NT2/D1 (cell line): ENCODE measurements at regions not wholly inside any gene's neighbourhood (a gene's known extent, or its start where the extent isn't known, plus 50 kb on each side); places are given as distances from the start of the nearest gene placed in this dataset.
"Not testable (repeated sequence)": the region's sequence is repeated elsewhere in the genome, so short reads cannot be mapped to it uniquely, and the experiment has no call there.

ENCODE experiments used
- DNase-seq: peaks from one replicate; pipeline ENCODE4 v3.0.0-alpha.2; 2011; ENCODE audit warnings: low read depth, low spot score
- H3K27me3 ChIP-seq: 2 replicates; pipeline ENCODE4 v1.6.0; 2011; ENCODE audit warnings: mild to moderate bottlenecking; ENCODE audit not compliant: insufficient read length, insufficient read depth
- H3K36me3 ChIP-seq: 2 replicates; pipeline ENCODE4 v1.6.1; 2011; ENCODE audit warnings: mild to moderate bottlenecking, low read length, mixed read lengths; ENCODE audit not compliant: insufficient read depth, insufficient read length
- H3K4me1 ChIP-seq: 2 replicates; pipeline ENCODE4 v1.5.1; 2011; ENCODE audit not compliant: insufficient read depth, insufficient read length
- H3K4me3 ChIP-seq: 2 replicates; pipeline ENCODE4 v1.5.1; 2011; ENCODE audit warnings: low read depth; ENCODE audit not compliant: insufficient read length
- H3K9ac ChIP-seq: 2 replicates; pipeline ENCODE4 v1.6.0; 2011; ENCODE audit warnings: low read depth; ENCODE audit not compliant: insufficient read length
- H3K9me3 ChIP-seq: 2 replicates; pipeline ENCODE4 v1.5.1; 2011; ENCODE audit warnings: mild to moderate bottlenecking, low read length; ENCODE audit not compliant: insufficient read depth
- SUZ12 ChIP-seq: IDR thresholded peaks from 2 replicates; pipeline ENCODE4 v1.6.1; 2011; ENCODE audit not compliant: insufficient read length, insufficient read depth; ENCODE audit errors: extremely low read depth
- YY1 ChIP-seq: IDR thresholded peaks from 2 replicates; pipeline ENCODE4 v1.6.1; 2011; ENCODE audit not compliant: insufficient read length, insufficient read depth
- ZNF274 ChIP-seq: IDR thresholded peaks from 2 replicates; pipeline ENCODE4 v1.6.1; 2011; ENCODE audit warnings: mild to moderate bottlenecking, low read depth, low read length

- H3K9ac ChIP-seq, result no peak overlapping the region
- no peak for DNase-seq
These were observed 680.4 kb upstream of the ITGA1 start for GRCh38 chr5:52107210-52107905.

GRCh38 chr5:52119768-52120167 is 667.9 kb upstream of the ITGA1 start:
- no peak overlapping the region for H3K4me3 ChIP-seq
- no peaks in the 10 kb centered on the region for H3K9me3 ChIP-seq
- H3K36me3 ChIP-seq, result no peaks in the 10 kb centered on the region
- H3K27me3 ChIP-seq, result no peaks in the 10 kb centered on the region
- no peak overlapping the region for H3K9ac ChIP-seq
- H3K4me1 ChIP-seq, result no peaks in the 10 kb centered on the region
- peak; percentile 1 for DNase-seq
- TF ChIP-seq SUZ12 (no peak), ZNF274 (no peak), YY1 (no peak)

More at GRCh38 chr5:52107210-52107905, 680.4 kb upstream of the ITGA1 start:
- H3K4me3 ChIP-seq, result no peak overlapping the region
- no peaks in the 10 kb centered on the region for H3K9me3 ChIP-seq
- no peaks in the 10 kb centered on the region for H3K4me1 ChIP-seq
- no peaks in the 10 kb centered on the region for H3K36me3 ChIP-seq
- TF ChIP-seq YY1 (no peak), ZNF274 (no peak), SUZ12 (no peak)
- H3K27me3 ChIP-seq, result no peaks in the 10 kb centered on the region

- no peaks in the 10 kb centered on the region for H3K27me3 ChIP-seq
- DNase-seq, result no peak
- no peak overlapping the region for H3K4me3 ChIP-seq
- no peak overlapping the region for H3K9ac ChIP-seq
- H3K36me3 ChIP-seq, result no peaks in the 10 kb centered on the region
- no peaks in the 10 kb centered on the region for H3K9me3 ChIP-seq
- H3K4me1 ChIP-seq, result no peaks in the 10 kb centered on the region
- TF ChIP-seq YY1 (no peak), ZNF274 (no peak), SUZ12 (no peak)
These were observed 655.7 kb upstream of the ITGA1 start for GRCh38 chr5:52132053-52132452.

- H3K36me3 ChIP-seq, result no peaks in the 10 kb centered on the region
- H3K9me3 ChIP-seq, result no peaks in the 10 kb centered on the region
- no peak overlapping the region for H3K4me3 ChIP-seq
- H3K9ac ChIP-seq, result no peak overlapping the region
- no peak for DNase-seq
- no peaks in the 10 kb centered on the region for H3K4me1 ChIP-seq
- TF ChIP-seq SUZ12 (no peak), ZNF274 (no peak), YY1 (no peak)
- no peaks in the 10 kb centered on the region for H3K27me3 ChIP-seq
These were observed 653.6 kb upstream of the ITGA1 start for GRCh38 chr5:52134013-52134650.

GRCh38 chr5:52139888-52140615 is 647.7 kb upstream of the ITGA1 start:
- no peak overlapping the region for H3K4me3 ChIP-seq
- TF ChIP-seq SUZ12, result no peak
- TF ChIP-seq ZNF274, result no peak
- no peak for TF ChIP-seq YY1
- DNase-seq, result no peak

GRCh38 chr5:52148679-52149078 is 639.0 kb upstream of the ITGA1 start:
- Histone ChIP-seq H3K9ac (no peak overlapping the region), H3K9me3 (no peaks in the 10 kb centered on the region), H3K4me3 (no peak overlapping the region), H3K36me3 (no peaks in the 10 kb centered on the region), H3K4me1 (no peaks in the 10 kb centered on the region), H3K27me3 (no peaks in the 10 kb centered on the region)
- no peak for DNase-seq
- no peak for TF ChIP-seq SUZ12

More at GRCh38 chr5:52139888-52140615, 647.7 kb upstream of the ITGA1 start:
- Histone ChIP-seq H3K27me3 (no peaks in the 10 kb centered on the region), H3K9me3 (no peaks in the 10 kb centered on the region), H3K4me1 (no peaks in the 10 kb centered on the region), H3K36me3 (no peaks in the 10 kb centered on the region), H3K9ac (no peak overlapping the region)

GRCh38 chr5:52150501-52150900 is 637.2 kb upstream of the ITGA1 start:
- no peak overlapping the region for H3K9ac ChIP-seq
- H3K9me3 ChIP-seq, result no peaks in the 10 kb centered on the region
- no peak overlapping the region for H3K4me3 ChIP-seq
- no peaks in the 10 kb centered on the region for H3K27me3 ChIP-seq
- H3K36me3 ChIP-seq, result no peaks in the 10 kb centered on the region
- H3K4me1 ChIP-seq, result no peaks in the 10 kb centered on the region
- no peak for TF ChIP-seq SUZ12
- DNase-seq, result no peak

- not testable (repeated sequence) for H3K4me3 ChIP-seq, H3K9ac ChIP-seq, H3K27me3 ChIP-seq, H3K9me3 ChIP-seq, H3K4me1 ChIP-seq, H3K36me3 ChIP-seq, DNase-seq
These were observed 630.9 kb upstream of the ITGA1 start for GRCh38 chr5:52156809-52157208.

- not testable (repeated sequence) for H3K36me3 ChIP-seq, H3K4me1 ChIP-seq
These were observed 621.9 kb upstream of the ITGA1 start for GRCh38 chr5:52165806-52166205.

More at GRCh38 chr5:52165806-52166205, 621.9 kb upstream of the ITGA1 start:
- not testable (repeated sequence) for H3K4me3 ChIP-seq, H3K9ac ChIP-seq, H3K27me3 ChIP-seq, DNase-seq, H3K9me3 ChIP-seq
